PC-3 (cell line): ENCODE measurements at regions not wholly inside any gene's neighbourhood (a gene's known extent, or its start where the extent isn't known, plus 50 kb on each side); places are given as distances from the start of the nearest gene placed in this dataset.

Experiments
- ATAC-seq: fragments of 200-7000 bp; cut with Tn5 transposase; 2 replicates; pipeline ENCODE4 v1.9.1; 2020; ENCODE audit warnings: mild to moderate bottlenecking, moderate library complexity
- BruUV-seq: library from RNA; stranded (reverse); fragments of 400-500 nt; replicated peaks from 2 replicates; lab custom pipeline; 2021; lab: Mats Ljungman, UMichigan
- CTCF ChIA-PET: fragments of 300-600 bp; sonication (Branson Sonifier 250); formaldehyde crosslinking; loops from one replicate; lab custom pipeline; 2022; ENCODE audit warnings: antibody characterized with exemption; lab: Charles Lee
- POLR2A ChIA-PET: fragments of 300-600 bp; sonication (Branson Sonifier 250); formaldehyde crosslinking; loops from one replicate; lab custom pipeline; 2022; ENCODE audit warnings: antibody characterized with exemption; ENCODE audit not compliant: unreplicated experiment; lab: Charles Lee
- DNase-seq: peaks from one replicate; pipeline ENCODE4 v3.0.0-alpha.2; 2015
- H2AFZ ChIP-seq: fragments of 300-600 bp; sonication (generic); 2 replicates; pipeline ENCODE4 v1.6.0; 2016; ENCODE audit warnings: antibody characterized with exemption, low read length
- H3F3A ChIP-seq: fragments of 300-600 bp; sonication (generic); one replicate; pipeline ENCODE4 v1.6.0; 2017; ENCODE audit warnings: antibody characterized with exemption, low read length, control low read depth, mild to moderate bottlenecking; ENCODE audit not compliant: unreplicated experiment
- H3K27ac ChIP-seq: fragments of 300-600 bp; sonication (generic); 2 replicates; pipeline ENCODE4 v1.5.1; 2016; ENCODE audit warnings: mild to moderate bottlenecking, low read length
- H3K27me3 ChIP-seq: fragments of 300-600 bp; sonication (generic); 2 replicates; pipeline ENCODE4 v1.6.1; 2016; ENCODE audit warnings: low read length, mixed read lengths
- H3K36me3 ChIP-seq: fragments of 300-600 bp; sonication (generic); 2 replicates; pipeline ENCODE4 v1.6.1; 2016; ENCODE audit warnings: low read depth, mixed run types, low read length, mixed read lengths
- H3K4me1 ChIP-seq: fragments of 300-600 bp; sonication (generic); 2 replicates; pipeline ENCODE4 v1.5.1; 2016; ENCODE audit warnings: low read length; ENCODE audit not compliant: insufficient read depth
- H3K4me2 ChIP-seq: fragments of 300-600 bp; sonication (generic); 2 replicates; pipeline ENCODE4 v1.6.0; 2016; ENCODE audit warnings: low read length
- H3K4me3 ChIP-seq: fragments of 300-600 bp; sonication (generic); 2 replicates; pipeline ENCODE4 v1.5.1; 2016; ENCODE audit warnings: mild to moderate bottlenecking, low read length, mixed read lengths
- H3K79me2 ChIP-seq: fragments of 300-600 bp; sonication (generic); 2 replicates; pipeline ENCODE4 v1.6.1; 2017; ENCODE audit warnings: low read length, mixed read lengths
- H3K9ac ChIP-seq: fragments of 300-600 bp; sonication (generic); 2 replicates; pipeline ENCODE4 v1.6.0; 2016; ENCODE audit warnings: mild to moderate bottlenecking, low read length
- H3K9me2 ChIP-seq: fragments of 300-600 bp; sonication (generic); replicated peaks from 2 replicates; pipeline ENCODE4 v1.6.1; 2016; ENCODE audit warnings: mixed run types, low read length, mixed read lengths
- H3K9me3 ChIP-seq: fragments of 300-600 bp; sonication (generic); 2 replicates; pipeline ENCODE4 v1.6.1; 2016; ENCODE audit warnings: low read length, mixed read lengths
- H4K20me1 ChIP-seq: fragments of 300-600 bp; sonication (generic); 2 replicates; pipeline ENCODE4 v1.6.1; 2016; ENCODE audit warnings: low read length, mixed read lengths
- EZH2 ChIP-seq: fragments of 300-600 bp; sonication (generic); IDR thresholded peaks from one replicate; pipeline ENCODE4 v1.6.1; 2017; ENCODE audit warnings: antibody characterized with exemption, mild to moderate bottlenecking, low read length; ENCODE audit not compliant: unreplicated experiment
- EZH2phosphoT487 ChIP-seq: fragments of 300-600 bp; sonication (generic); IDR thresholded peaks from 2 replicates; pipeline ENCODE4 v1.6.1; 2018; ENCODE audit warnings: mild to moderate bottlenecking, antibody characterized with exemption, low read length, borderline replicate concordance
- intact Hi-C: fragments of 100-400 bp; cut with micrococcal nuclease; formaldehyde crosslinking; loops from 2 replicates; pipeline ENCODE4 v1.9.0; 2023
- TF ChIP-seq, protein P1 (sequence below): fragments of 300-600 bp; sonication (generic); conservative IDR thresholded peaks from 2 replicates; pipeline ENCODE4 v1.5.1; 2017; ENCODE audit warnings: antibody characterized with exemption, low read depth, mild to moderate bottlenecking, low read length

DNA sequence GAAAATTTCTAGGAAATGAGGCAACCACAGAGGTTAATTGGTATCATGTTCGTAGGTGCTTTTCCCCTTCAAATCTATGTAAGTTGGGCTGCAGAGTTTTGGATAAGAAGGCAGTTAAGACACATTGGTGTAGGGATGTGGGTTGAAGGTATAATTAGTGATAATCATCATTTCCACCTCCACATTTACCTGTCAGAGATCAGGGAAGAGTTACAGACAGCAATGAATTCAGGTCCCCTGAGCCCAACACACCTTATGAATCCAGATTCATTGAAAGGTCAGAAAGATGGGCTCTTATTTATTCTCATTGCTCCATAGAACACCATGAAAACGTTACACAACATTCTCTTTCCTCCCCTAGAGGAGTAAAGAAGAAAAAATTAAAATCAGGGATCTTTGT, 308.7 kb downstream of the C11orf87 start:
- no peaks in the 10 kb centered on the region for H3K9me3 ChIP-seq
- no peak overlapping the region for H3K4me3 ChIP-seq
- H3K4me2 ChIP-seq: no peak overlapping the region
- DNase-seq (no peak), ATAC-seq (no peak)
- H2AFZ ChIP-seq: no peak overlapping the region
- no peaks in the 10 kb centered on the region for H3K36me3 ChIP-seq
- no peaks in the 10 kb centered on the region for H4K20me1 ChIP-seq
- H3K27ac ChIP-seq: no peak overlapping the region
- BruUV-seq: no TSS peak
- ChIA-PET CTCF (no interaction called here), POLR2A (no interaction called here)
- TF ChIP-seq EZH2: no peak
- TF ChIP-seq, protein P1, sequence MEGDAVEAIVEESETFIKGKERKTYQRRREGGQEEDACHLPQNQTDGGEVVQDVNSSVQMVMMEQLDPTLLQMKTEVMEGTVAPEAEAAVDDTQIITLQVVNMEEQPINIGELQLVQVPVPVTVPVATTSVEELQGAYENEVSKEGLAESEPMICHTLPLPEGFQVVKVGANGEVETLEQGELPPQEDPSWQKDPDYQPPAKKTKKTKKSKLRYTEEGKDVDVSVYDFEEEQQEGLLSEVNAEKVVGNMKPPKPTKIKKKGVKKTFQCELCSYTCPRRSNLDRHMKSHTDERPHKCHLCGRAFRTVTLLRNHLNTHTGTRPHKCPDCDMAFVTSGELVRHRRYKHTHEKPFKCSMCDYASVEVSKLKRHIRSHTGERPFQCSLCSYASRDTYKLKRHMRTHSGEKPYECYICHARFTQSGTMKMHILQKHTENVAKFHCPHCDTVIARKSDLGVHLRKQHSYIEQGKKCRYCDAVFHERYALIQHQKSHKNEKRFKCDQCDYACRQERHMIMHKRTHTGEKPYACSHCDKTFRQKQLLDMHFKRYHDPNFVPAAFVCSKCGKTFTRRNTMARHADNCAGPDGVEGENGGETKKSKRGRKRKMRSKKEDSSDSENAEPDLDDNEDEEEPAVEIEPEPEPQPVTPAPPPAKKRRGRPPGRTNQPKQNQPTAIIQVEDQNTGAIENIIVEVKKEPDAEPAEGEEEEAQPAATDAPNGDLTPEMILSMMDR: no peak
- no peak for TF ChIP-seq EZH2phosphoT487
- intact Hi-C loops: loop anchor here (10.0 kb wide), 1 partner anchor 334 kb away; no protein-coding TSS in a partner anchor
- no peaks in the 10 kb centered on the region for H3F3A ChIP-seq
- H3K4me1 ChIP-seq: peaks cover 22% of the 10 kb centered on the region
- no peaks in the 10 kb centered on the region for H3K27me3 ChIP-seq
- no peaks in the 10 kb centered on the region for H3K79me2 ChIP-seq
- no peak overlapping the region for H3K9ac ChIP-seq
- no peaks in the 10 kb centered on the region for H3K9me2 ChIP-seq

DNA sequence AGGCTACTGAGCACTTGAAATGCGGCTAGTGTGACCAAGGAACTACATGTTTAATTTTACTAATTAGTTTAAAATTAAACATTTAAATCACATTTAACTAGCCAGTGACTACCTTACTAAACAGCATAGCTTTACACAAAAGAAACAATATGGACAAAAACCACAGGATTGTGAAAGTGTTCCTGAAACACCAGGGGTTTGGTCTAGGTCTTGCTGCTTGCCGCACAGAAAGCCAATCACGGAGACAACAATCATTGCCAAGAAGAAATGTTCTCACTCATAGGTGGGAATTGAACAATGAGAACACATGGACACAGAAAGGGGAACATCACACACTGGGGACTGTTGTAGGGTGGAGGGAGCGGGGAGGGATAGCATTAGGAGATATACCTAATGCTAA, 309.5 kb downstream of the C11orf87 start:
- no peaks in the 10 kb centered on the region for H3K9me3 ChIP-seq
- H3K36me3 ChIP-seq: no peaks in the 10 kb centered on the region
- H3K4me3 ChIP-seq: no peak overlapping the region
- H3K4me2 ChIP-seq: no peak overlapping the region
- H3K4me1 ChIP-seq: peaks cover 19% of the 10 kb centered on the region
- no peaks in the 10 kb centered on the region for H4K20me1 ChIP-seq
- ChIA-PET POLR2A (no interaction called here), CTCF (no interaction called here)
- H3K79me2 ChIP-seq: no peaks in the 10 kb centered on the region
- no peaks in the 10 kb centered on the region for H3K9me2 ChIP-seq
- H3K9ac ChIP-seq: no peak overlapping the region
- H2AFZ ChIP-seq: no peak overlapping the region
- no peak for ATAC-seq
- no TSS peak for BruUV-seq
- H3F3A ChIP-seq: no peaks in the 10 kb centered on the region
- no peak overlapping the region for H3K27ac ChIP-seq
- intact Hi-C loops: loop anchor here (10.0 kb wide), 1 partner anchor 333 kb away; no protein-coding TSS in a partner anchor
- no peak for TF ChIP-seq EZH2
- TF ChIP-seq, protein P1: no peak
- TF ChIP-seq EZH2phosphoT487: no peak
- no peak for DNase-seq
- H3K27me3 ChIP-seq: no peaks in the 10 kb centered on the region

DNA sequence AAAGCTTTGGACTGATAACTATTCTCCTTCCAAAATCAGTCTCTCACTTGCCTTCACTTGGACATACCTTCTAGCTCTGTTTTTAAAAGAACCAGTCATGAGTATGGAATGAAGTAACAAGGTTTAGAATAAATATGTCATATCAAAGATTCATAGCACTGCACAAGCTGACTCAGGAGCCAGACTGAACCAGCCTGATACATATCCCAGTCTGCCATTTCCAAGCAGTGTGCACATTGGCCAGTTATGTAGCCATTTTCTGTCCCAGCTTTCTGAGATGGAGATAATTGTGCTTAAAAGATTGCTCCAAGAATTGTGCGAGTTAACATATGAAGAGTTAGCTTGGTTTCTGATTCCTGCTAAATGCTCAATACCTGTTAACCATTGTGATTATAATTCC, 311.3 kb downstream of the C11orf87 start:
- 0 out of 2 replicates have a peak, but pooled peaks cover 4% of the 10 kb centered on the region for H3K27me3 ChIP-seq
- no TSS peak for BruUV-seq
- POLR2A ChIA-PET: interaction anchor here (0.6 kb wide), 1 partner anchor 296 kb away, joined by 4 read pairs; no protein-coding TSS in a partner anchor
- ATAC-seq (peak; percentile 68; the same call in 1 of the 2 replicates), DNase-seq (peak; percentile 62)
- H3K36me3 ChIP-seq: no peaks in the 10 kb centered on the region
- TF ChIP-seq EZH2phosphoT487: no peak
- TF ChIP-seq EZH2: no peak
- TF ChIP-seq, protein P1: no peak
- H3K4me2 ChIP-seq: no peak overlapping the region
- no peaks in the 10 kb centered on the region for H3K9me3 ChIP-seq
- no peak overlapping the region for H2AFZ ChIP-seq
- no peaks in the 10 kb centered on the region for H3K9me2 ChIP-seq
- no peak overlapping the region for H3K4me3 ChIP-seq
- no peaks in the 10 kb centered on the region for H3K79me2 ChIP-seq
- no peak overlapping the region for H3K27ac ChIP-seq
- H4K20me1 ChIP-seq: no peaks in the 10 kb centered on the region
- no peak overlapping the region for H3K9ac ChIP-seq
- intact Hi-C loops: loop anchor here (10.0 kb wide), 1 partner anchor 332 kb away; no protein-coding TSS in a partner anchor
- CTCF ChIA-PET: interaction anchor here (0.6 kb wide), 1 partner anchor 1767 kb away, joined by 4 read pairs; no protein-coding TSS in a partner anchor
- H3K4me1 ChIP-seq: peaks cover 11% of the 10 kb centered on the region; the same call in 1 of the 2 replicates
- H3F3A ChIP-seq: no peaks in the 10 kb centered on the region
